ENCODE measurements at regions not wholly inside any gene's neighbourhood (a gene's known extent, or its start where the extent isn't known, plus 50 kb on each side); places are given as distances from the start of the nearest gene placed in this dataset.
"Not testable (repeated sequence)": the region's sequence is repeated elsewhere in the genome, so short reads cannot be mapped to it uniquely, and the experiment has no call there.

DNA sequence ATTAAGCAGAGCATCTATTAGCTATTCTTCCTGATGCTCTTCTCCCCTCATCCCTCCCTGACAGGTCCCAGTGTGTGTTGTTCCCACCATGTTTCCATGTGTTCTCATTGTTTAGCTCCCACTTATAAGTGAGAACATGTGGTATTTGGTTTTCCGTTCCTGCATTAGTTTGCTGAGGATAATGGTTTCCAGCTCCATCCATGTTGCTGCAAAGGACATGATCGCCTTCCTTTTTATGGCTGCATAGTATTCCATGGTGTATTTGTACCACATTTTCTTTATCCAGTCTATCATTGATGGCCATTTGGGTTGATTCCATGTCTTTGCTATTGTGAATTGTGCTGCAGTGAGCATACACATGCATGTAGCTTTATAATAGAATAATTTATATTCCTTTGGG is 287.9 kb upstream of the FZD8 start:
- TF ChIP-seq, protein P1, sequence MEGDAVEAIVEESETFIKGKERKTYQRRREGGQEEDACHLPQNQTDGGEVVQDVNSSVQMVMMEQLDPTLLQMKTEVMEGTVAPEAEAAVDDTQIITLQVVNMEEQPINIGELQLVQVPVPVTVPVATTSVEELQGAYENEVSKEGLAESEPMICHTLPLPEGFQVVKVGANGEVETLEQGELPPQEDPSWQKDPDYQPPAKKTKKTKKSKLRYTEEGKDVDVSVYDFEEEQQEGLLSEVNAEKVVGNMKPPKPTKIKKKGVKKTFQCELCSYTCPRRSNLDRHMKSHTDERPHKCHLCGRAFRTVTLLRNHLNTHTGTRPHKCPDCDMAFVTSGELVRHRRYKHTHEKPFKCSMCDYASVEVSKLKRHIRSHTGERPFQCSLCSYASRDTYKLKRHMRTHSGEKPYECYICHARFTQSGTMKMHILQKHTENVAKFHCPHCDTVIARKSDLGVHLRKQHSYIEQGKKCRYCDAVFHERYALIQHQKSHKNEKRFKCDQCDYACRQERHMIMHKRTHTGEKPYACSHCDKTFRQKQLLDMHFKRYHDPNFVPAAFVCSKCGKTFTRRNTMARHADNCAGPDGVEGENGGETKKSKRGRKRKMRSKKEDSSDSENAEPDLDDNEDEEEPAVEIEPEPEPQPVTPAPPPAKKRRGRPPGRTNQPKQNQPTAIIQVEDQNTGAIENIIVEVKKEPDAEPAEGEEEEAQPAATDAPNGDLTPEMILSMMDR (conservative IDR thresholded peaks at IDR 0.05): not testable (repeated sequence)
- not testable (repeated sequence) for TF ChIP-seq ZFX (IDR thresholded peaks at IDR 0.05)

Data from C4-2B (cell line).